GM19463 (cell line): ENCODE measurements at regions not wholly inside any gene's neighbourhood (a gene's known extent, or its start where the extent isn't known, plus 50 kb on each side); places are given as distances from the start of the nearest gene placed in this dataset.
A peak's percentile ranks its signal among the peaks of the same experiment; 100 is the strongest.

Source experiments
- ATAC-seq: cut with Tn5 transposase; IDR thresholded peaks from one replicate; pipeline ENCODE4 v1.9.1; 2021; ENCODE audit warnings: mild to moderate bottlenecking, moderate library complexity; ENCODE audit not compliant: unreplicated experiment

GRCh38 chr1:238248356-238248755, 357.6 kb upstream of the ZP4 start:
- ATAC-seq: no peak

- no peak for ATAC-seq
These were observed 351.5 kb upstream of the ZP4 start for GRCh38 chr1:238242181-238242580.

GRCh38 chr1:238241607-238242006, 350.9 kb upstream of the ZP4 start:
- no peak for ATAC-seq

GRCh38 chr1:238239343-238239742, 348.6 kb upstream of the ZP4 start:
- ATAC-seq: no peak

- ATAC-seq: no peak
These were observed 343.2 kb upstream of the ZP4 start for GRCh38 chr1:238233966-238234365.

GRCh38 chr1:238232084-238232710, 341.5 kb upstream of the ZP4 start:
- no peak for ATAC-seq

- no peak for ATAC-seq
These were observed 336.1 kb upstream of the ZP4 start for GRCh38 chr1:238226810-238227209.

GRCh38 chr1:238223076-238223640, 332.4 kb upstream of the ZP4 start:
- ATAC-seq: no peak

GRCh38 chr1:238221738-238222137, 331.0 kb upstream of the ZP4 start:
- no peak for ATAC-seq

GRCh38 chr1:238214449-238214848, 323.7 kb upstream of the ZP4 start:
- ATAC-seq: no peak

- ATAC-seq: no peak
These were observed 314.4 kb upstream of the ZP4 start for GRCh38 chr1:238205045-238205662.

- ATAC-seq: no peak
These were observed 311.3 kb upstream of the ZP4 start for GRCh38 chr1:238201992-238202391.

- no peak for ATAC-seq
These were observed 308.6 kb upstream of the ZP4 start for GRCh38 chr1:238199325-238199724.

- ATAC-seq: no peak
These were observed 305.8 kb upstream of the ZP4 start for GRCh38 chr1:238196516-238196915.

GRCh38 chr1:238191170-238191569, 300.4 kb upstream of the ZP4 start:
- ATAC-seq: no peak

- peak; percentile 22 for ATAC-seq
These were observed 296.8 kb upstream of the ZP4 start for GRCh38 chr1:238187575-238187949.

GRCh38 chr1:238186887-238187574, 296.3 kb upstream of the ZP4 start:
- ATAC-seq: peak; percentile 55

- no peak for ATAC-seq
These were observed 287.4 kb upstream of the ZP4 start for GRCh38 chr1:238177960-238178645.

GRCh38 chr1:238177351-238177750, 286.6 kb upstream of the ZP4 start:
- no peak for ATAC-seq

- ATAC-seq: no peak
These were observed 285.7 kb upstream of the ZP4 start for GRCh38 chr1:238176441-238176840.

GRCh38 chr1:238171985-238172384, 281.3 kb upstream of the ZP4 start:
- no peak for ATAC-seq
